ENCODE measurements at regions not wholly inside any gene's neighbourhood (a gene's known extent, or its start where the extent isn't known, plus 50 kb on each side); places are given as distances from the start of the nearest gene placed in this dataset.

DNA sequence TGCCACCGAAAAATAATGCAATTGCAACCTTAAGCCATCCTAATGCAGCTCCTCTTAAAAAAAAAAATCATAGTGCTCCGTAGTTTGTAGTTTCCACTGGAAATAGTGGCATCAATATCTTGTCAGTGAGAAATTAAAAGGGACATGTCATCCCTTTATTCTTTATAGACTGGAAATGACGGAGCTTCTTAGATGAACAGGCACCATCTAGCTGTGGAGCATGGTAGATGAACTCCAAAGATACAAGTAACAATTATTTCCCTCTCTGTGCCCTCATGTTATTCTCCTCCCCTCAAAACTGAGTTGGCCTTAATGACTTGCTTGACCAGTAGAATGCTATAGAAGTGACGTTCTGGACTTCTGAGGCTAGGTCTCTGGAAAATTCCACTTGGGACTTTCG is 268.1 kb upstream of the SPTLC3 start:
- Histone ChIP-seq H3K9me3 (ENCODE audit: control insufficient read depth, low read depth, low read length) (no peaks in the 10 kb centered on the region), H4K20me1 (ENCODE audit: control insufficient read depth, insufficient read depth, insufficient read length) (no peaks in the 10 kb centered on the region), H3K18ac (ENCODE audit: insufficient read length, low read depth, low read length) (no peak overlapping the region), H3K4me2 (ENCODE audit: insufficient read depth, insufficient read length, low read length) (no peak overlapping the region), H3K23ac (ENCODE audit: insufficient read length, low read depth, low read length) (no peak overlapping the region), H3K27me3 (ENCODE audit: insufficient read depth, low read length) (no peaks in the 10 kb centered on the region), H3K79me2 (ENCODE audit: insufficient read depth, low read length) (no peaks in the 10 kb centered on the region), H3K9ac (ENCODE audit: extremely low read depth, insufficient read length, low read length) (no peak overlapping the region), H4K5ac (ENCODE audit: insufficient read length, low read depth, low read length) (no peak overlapping the region), H2BK5ac (ENCODE audit: insufficient read length, low read length) (no peak overlapping the region), H2AK5ac (ENCODE audit: insufficient read length, low read length) (no peak overlapping the region), H4K91ac (ENCODE audit: insufficient read length, low read depth, low read length) (no peak overlapping the region), H3K4me1 (ENCODE audit: insufficient read depth, low read length) (peaks cover 2% of the 10 kb centered on the region; the same call in 1 of the 2 replicates), H2AFZ (ENCODE audit: low read length) (no peak overlapping the region), H3K56ac (ENCODE audit: insufficient read length, low read depth, low read length) (no peak overlapping the region), H3K27ac (ENCODE audit: insufficient read length, low read depth, low read length) (no peak overlapping the region), H4K8ac (replicated peaks; ENCODE audit: insufficient read length, low read depth, low read length) (no peak overlapping the region), H3K14ac (ENCODE audit: insufficient read depth, low read length) (no peak overlapping the region), H2BK15ac (ENCODE audit: low read depth, low read length) (no peak overlapping the region), H2BK120ac (ENCODE audit: low read depth, low read length, poor library complexity, severe bottlenecking) (no peak overlapping the region), H3K79me1 (ENCODE audit: insufficient read depth, low read depth, low read length, poor library complexity, severe bottlenecking) (no peaks in the 10 kb centered on the region), H2BK20ac (ENCODE audit: low read depth, low read length, poor library complexity, severe bottlenecking) (no peak overlapping the region), H3K4ac (ENCODE audit: low read depth, low read length) (no peak overlapping the region), H2BK12ac (ENCODE audit: insufficient read length, low read depth, low read length) (no peak overlapping the region), H3T11ph (ENCODE audit: low read length) (no peak overlapping the region), H3K23me2 (ENCODE audit: insufficient read length, low read depth, low read length, poor library complexity, severe bottlenecking) (no peaks in the 10 kb centered on the region)
- Mint-ChIP-seq H3K36me3 (ENCODE audit: insufficient read depth in 1 of 3, low read depth in 3 of 3) (no peaks in the 10 kb centered on the region), H3K4me3 (no peak overlapping the region), H3K27me3 (ENCODE audit: low read depth) (no peaks in the 10 kb centered on the region), H3K27ac (no peak overlapping the region), H3K4me1 (peaks cover 0 to 4% of the 10 kb centered on the region in 2 experiments; a peak in 2 of 4 replicates), H3K9me3 (no peaks in the 10 kb centered on the region)
- no CpG with 5 or more reads among the region's 5 CpGs for WGBS (ENCODE audit: extremely low coverage, insufficient read length, low lambda C conversion rate)
- DNase-seq = no peak
- TF ChIP-seq CTCF (conservative IDR thresholded peaks at IDR 0.05) = no peak
